ENCODE measurements at regions not wholly inside any gene's neighbourhood (a gene's known extent, or its start where the extent isn't known, plus 50 kb on each side); places are given as distances from the start of the nearest gene placed in this dataset.

DNA sequence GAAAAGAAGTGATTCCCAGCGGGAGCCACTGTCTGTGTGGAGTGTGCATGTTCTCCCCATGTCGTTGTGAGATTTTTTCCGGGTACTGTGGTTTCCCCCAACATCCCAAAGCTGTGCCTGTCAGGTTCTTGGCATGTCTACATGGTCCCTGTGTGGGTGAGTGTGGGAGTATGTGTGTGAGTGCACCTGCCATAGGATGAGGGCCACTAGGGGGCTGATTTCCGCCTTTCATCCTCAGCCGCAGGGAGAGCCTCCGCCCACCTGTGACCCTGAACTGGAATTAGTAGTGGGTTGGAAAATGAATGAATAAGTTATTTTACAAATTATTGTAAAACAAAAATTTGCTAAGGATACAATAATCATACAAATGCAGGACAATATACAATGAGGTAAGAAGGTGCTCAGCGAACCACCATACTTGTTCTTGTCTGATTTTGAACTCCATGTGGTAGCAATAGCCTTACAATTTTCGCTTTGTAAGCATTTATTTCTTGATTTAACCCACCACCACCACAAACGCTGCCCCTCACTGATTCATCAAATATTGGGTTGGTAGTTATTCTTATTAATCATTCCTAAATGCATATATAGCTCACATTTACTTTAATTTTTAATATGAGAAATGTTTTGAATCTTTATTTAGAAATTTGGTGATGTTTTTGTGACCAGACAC is 641.2 kb upstream of the VSTM2A start (continued):
- no peak for TF ChIP-seq ZNF584 (CRISPR knock-in tag; IDR thresholded peaks at IDR 0.05; ENCODE audit: low read depth)
- TF ChIP-seq, protein P1, sequence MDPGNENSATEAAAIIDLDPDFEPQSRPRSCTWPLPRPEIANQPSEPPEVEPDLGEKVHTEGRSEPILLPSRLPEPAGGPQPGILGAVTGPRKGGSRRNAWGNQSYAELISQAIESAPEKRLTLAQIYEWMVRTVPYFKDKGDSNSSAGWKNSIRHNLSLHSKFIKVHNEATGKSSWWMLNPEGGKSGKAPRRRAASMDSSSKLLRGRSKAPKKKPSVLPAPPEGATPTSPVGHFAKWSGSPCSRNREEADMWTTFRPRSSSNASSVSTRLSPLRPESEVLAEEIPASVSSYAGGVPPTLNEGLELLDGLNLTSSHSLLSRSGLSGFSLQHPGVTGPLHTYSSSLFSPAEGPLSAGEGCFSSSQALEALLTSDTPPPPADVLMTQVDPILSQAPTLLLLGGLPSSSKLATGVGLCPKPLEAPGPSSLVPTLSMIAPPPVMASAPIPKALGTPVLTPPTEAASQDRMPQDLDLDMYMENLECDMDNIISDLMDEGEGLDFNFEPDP (CRISPR knock-in tag; IDR thresholded peaks at IDR 0.05) = no peak

DNA sequence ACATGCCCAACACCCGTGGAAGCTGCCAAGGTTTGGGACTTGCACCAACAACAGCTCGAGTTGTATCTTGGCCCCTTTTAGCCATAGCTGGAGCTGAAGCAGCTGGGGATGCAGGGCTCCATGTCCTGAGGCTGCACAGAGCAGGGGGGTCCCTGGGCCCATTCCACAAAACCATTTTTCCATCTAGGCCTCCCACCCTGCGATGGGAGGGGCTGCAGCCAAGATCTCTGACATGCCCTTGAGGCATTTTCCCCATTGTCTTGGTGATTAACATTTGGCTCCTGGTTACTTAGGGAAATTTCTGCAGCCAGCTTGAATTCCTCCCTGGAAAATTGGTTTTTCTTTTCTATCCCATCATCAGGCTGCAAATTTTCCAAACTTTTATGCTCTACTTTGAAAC is 637.8 kb upstream of the VSTM2A start:
- no peak for ATAC-seq
- no peaks in the 10 kb centered on the region for H3K4me1 ChIP-seq (replicated peaks in 1 of 2; ENCODE audit: control insufficient read depth in 2 of 2, insufficient read depth in 2 of 2, low read length in 2 of 2)
- H3K4me3 ChIP-seq = no peak overlapping the region
- H3K27me3 ChIP-seq (ENCODE audit: control insufficient read depth in 2 of 2, insufficient read depth in 2 of 2, low read length in 2 of 2) = no peaks in the 10 kb centered on the region
- H3K9me1 ChIP-seq (ENCODE audit: control insufficient read depth, insufficient read depth, low read length) = no peaks in the 10 kb centered on the region
- H4K20me1 ChIP-seq (replicated peaks; ENCODE audit: control insufficient read depth, insufficient read depth, low read length) = no peaks in the 10 kb centered on the region
- intact Hi-C loops (cut with micrococcal nuclease) (no loop called here), in situ Hi-C loops (cut with MboI) (no loop called here)
- 0% methylated on average over 3 of the region's 3 CpGs for WGBS (ENCODE audit: insufficient coverage, low coverage, missing lambda C conversion rate)
- H2AFZ ChIP-seq (ENCODE audit: low read depth, low read length) = no peak overlapping the region
- H3K4me2 ChIP-seq (ENCODE audit: insufficient read depth, low read length) = no peak overlapping the region
- DNase-seq (ENCODE audit: extremely low read depth in 1 of 4, low spot score in 3 of 4) = no peak
- POLR2A ChIA-PET = no interaction called here
- H3K36me3 ChIP-seq (ENCODE audit: control insufficient read depth, insufficient read depth, low read length) = no peaks in the 10 kb centered on the region
- CTCF ChIA-PET (ENCODE audit: low intra/inter-chr PET ratio) = no interaction called here
- no peaks in the 10 kb centered on the region for H3K9me3 ChIP-seq (replicated peaks; ENCODE audit: control insufficient read depth, insufficient read depth, low read depth, low read length)
- FAIRE-seq = no peak
- H3K9ac ChIP-seq (ENCODE audit: insufficient read depth in 1 of 2, low read depth in 2 of 2, low read length in 2 of 2) = no peak overlapping the region
- H3K79me2 ChIP-seq (ENCODE audit: control insufficient read depth, insufficient read depth, low read length) = no peaks in the 10 kb centered on the region
- BruUV-seq (replicated peaks) = no TSS peak
- H3K27ac ChIP-seq (ENCODE audit: extremely low read depth, low read depth, low read length) = no peak overlapping the region
- TF ChIP-seq KAT7 (CRISPR knock-in tag; IDR thresholded peaks at IDR 0.05; ENCODE audit: borderline replicate concordance) = no peak
- TF ChIP-seq, protein P2, sequence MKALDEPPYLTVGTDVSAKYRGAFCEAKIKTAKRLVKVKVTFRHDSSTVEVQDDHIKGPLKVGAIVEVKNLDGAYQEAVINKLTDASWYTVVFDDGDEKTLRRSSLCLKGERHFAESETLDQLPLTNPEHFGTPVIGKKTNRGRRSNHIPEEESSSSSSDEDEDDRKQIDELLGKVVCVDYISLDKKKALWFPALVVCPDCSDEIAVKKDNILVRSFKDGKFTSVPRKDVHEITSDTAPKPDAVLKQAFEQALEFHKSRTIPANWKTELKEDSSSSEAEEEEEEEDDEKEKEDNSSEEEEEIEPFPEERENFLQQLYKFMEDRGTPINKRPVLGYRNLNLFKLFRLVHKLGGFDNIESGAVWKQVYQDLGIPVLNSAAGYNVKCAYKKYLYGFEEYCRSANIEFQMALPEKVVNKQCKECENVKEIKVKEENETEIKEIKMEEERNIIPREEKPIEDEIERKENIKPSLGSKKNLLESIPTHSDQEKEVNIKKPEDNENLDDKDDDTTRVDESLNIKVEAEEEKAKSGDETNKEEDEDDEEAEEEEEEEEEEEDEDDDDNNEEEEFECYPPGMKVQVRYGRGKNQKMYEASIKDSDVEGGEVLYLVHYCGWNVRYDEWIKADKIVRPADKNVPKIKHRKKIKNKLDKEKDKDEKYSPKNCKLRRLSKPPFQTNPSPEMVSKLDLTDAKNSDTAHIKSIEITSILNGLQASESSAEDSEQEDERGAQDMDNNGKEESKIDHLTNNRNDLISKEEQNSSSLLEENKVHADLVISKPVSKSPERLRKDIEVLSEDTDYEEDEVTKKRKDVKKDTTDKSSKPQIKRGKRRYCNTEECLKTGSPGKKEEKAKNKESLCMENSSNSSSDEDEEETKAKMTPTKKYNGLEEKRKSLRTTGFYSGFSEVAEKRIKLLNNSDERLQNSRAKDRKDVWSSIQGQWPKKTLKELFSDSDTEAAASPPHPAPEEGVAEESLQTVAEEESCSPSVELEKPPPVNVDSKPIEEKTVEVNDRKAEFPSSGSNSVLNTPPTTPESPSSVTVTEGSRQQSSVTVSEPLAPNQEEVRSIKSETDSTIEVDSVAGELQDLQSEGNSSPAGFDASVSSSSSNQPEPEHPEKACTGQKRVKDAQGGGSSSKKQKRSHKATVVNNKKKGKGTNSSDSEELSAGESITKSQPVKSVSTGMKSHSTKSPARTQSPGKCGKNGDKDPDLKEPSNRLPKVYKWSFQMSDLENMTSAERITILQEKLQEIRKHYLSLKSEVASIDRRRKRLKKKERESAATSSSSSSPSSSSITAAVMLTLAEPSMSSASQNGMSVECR (CRISPR knock-in tag; IDR thresholded peaks at IDR 0.05) = no peak
- TF ChIP-seq ZNF551 (CRISPR knock-in tag; IDR thresholded peaks at IDR 0.05) = no peak
- no peak for TF ChIP-seq RAD21 (CRISPR knock-in tag; conservative IDR thresholded peaks at IDR 0.05 in 1 of 2, IDR thresholded peaks at IDR 0.05 in 1 of 2)
- TF ChIP-seq, protein P3, sequence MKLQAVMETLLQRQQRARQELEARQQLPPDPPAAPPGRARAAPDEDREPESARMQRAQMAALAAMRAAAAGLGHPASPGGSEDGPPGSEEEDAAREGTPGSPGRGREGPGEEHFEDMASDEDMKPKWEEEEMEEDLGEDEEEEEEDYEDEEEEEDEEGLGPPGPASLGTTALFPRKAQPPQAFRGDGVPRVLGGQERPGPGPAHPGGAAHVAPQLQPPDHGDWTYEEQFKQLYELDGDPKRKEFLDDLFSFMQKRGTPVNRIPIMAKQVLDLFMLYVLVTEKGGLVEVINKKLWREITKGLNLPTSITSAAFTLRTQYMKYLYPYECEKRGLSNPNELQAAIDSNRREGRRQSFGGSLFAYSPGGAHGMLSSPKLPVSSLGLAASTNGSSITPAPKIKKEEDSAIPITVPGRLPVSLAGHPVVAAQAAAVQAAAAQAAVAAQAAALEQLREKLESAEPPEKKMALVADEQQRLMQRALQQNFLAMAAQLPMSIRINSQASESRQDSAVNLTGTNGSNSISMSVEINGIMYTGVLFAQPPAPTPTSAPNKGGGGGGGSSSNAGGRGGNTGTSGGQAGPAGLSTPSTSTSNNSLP (IDR thresholded peaks at IDR 0.05; ENCODE audit: borderline replicate concordance, low read depth, low read length) = no peak
- TF ChIP-seq, protein P4, sequence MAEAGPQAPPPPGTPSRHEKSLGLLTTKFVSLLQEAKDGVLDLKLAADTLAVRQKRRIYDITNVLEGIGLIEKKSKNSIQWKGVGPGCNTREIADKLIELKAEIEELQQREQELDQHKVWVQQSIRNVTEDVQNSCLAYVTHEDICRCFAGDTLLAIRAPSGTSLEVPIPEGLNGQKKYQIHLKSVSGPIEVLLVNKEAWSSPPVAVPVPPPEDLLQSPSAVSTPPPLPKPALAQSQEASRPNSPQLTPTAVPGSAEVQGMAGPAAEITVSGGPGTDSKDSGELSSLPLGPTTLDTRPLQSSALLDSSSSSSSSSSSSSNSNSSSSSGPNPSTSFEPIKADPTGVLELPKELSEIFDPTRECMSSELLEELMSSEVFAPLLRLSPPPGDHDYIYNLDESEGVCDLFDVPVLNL (CRISPR knock-in tag; IDR thresholded peaks at IDR 0.05; ENCODE audit: low read depth) = no peak
- TF ChIP-seq, protein P5, sequence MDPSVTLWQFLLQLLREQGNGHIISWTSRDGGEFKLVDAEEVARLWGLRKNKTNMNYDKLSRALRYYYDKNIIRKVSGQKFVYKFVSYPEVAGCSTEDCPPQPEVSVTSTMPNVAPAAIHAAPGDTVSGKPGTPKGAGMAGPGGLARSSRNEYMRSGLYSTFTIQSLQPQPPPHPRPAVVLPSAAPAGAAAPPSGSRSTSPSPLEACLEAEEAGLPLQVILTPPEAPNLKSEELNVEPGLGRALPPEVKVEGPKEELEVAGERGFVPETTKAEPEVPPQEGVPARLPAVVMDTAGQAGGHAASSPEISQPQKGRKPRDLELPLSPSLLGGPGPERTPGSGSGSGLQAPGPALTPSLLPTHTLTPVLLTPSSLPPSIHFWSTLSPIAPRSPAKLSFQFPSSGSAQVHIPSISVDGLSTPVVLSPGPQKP (CRISPR knock-in tag; IDR thresholded peaks at IDR 0.05) = no peak
